ENCODE measurements at regions not wholly inside any gene's neighbourhood (a gene's known extent, or its start where the extent isn't known, plus 50 kb on each side); places are given as distances from the start of the nearest gene placed in this dataset.

DNA sequence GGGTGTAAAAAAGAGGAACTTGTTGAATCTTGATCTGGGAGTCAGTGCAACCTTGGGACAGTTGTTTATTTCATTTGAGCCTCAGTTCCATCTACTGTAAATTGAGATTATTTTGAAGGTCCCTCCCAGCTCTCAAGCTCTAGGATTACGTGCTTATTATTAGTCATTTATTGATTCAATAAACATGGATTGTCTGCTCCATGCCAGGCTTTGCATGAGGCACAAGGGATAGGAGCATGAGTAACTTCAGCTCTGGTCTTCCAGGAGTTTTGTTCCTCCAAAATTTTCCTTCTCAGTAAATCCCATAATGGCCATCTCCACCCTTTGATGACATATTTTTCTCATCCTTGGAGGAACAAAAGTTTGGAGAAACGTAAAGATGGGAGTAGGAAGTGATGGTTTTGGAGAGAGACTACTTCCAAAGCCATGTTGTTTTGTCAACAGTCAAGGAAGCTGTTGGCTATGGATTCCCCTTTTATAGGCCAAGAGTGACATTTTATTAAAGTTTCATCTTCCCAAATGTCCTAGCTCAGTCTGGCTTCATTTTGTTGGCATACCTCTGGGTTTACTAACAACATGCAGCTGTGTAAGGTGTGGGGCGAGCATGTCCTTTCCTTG lies 244.6 kb downstream of the DMRT2 start:
- no peak for TF ChIP-seq EZH2phosphoT487 (conservative IDR thresholded peaks at IDR 0.05; ENCODE audit: low read length)
- TF ChIP-seq, protein P1, sequence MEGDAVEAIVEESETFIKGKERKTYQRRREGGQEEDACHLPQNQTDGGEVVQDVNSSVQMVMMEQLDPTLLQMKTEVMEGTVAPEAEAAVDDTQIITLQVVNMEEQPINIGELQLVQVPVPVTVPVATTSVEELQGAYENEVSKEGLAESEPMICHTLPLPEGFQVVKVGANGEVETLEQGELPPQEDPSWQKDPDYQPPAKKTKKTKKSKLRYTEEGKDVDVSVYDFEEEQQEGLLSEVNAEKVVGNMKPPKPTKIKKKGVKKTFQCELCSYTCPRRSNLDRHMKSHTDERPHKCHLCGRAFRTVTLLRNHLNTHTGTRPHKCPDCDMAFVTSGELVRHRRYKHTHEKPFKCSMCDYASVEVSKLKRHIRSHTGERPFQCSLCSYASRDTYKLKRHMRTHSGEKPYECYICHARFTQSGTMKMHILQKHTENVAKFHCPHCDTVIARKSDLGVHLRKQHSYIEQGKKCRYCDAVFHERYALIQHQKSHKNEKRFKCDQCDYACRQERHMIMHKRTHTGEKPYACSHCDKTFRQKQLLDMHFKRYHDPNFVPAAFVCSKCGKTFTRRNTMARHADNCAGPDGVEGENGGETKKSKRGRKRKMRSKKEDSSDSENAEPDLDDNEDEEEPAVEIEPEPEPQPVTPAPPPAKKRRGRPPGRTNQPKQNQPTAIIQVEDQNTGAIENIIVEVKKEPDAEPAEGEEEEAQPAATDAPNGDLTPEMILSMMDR (IDR thresholded peaks at IDR 0.05; ENCODE audit: insufficient read depth, low read length, poor library complexity, severe bottlenecking) = no peak
